Heart left ventricle (tissue), 16 donors: ENCODE measurements at regions not wholly inside any gene's neighbourhood (a gene's known extent, or its start where the extent isn't known, plus 50 kb on each side); places are given as distances from the start of the nearest gene placed in this dataset.
"Not testable (repeated sequence)": the region's sequence is repeated elsewhere in the genome, so short reads cannot be mapped to it uniquely, and the experiment has no call there.

Experiments used
- ATAC-seq, 4 donors: fragments of 200-7000 bp; cut with Tn5 transposase; one replicate each; pipeline ENCODE4 v1.9.1; 2020 to 2022; ENCODE audit warnings: moderate library complexity in 4 of 4, mild to moderate bottlenecking in 3 of 4, moderate number of reproducible peaks in 1 of 4
- DNase-seq, 5 donors: peaks; one replicate each; pipeline ENCODE4 v3.0.0-alpha.2; 2020
- H3K27ac ChIP-seq, 12 donors: fragments of 200-600 bp; sonication (generic) in 4 of 12; one replicate each; pipeline versions ENCODE4 v1.5.0 to v1.8.0; 2016 to 2022; ENCODE audit warnings: mild to moderate bottlenecking in 2 of 12
- H3K27me3 ChIP-seq, 9 donors: fragments of 200-600 bp; sonication (generic) in 2 of 9; one replicate each; pipeline versions ENCODE4 v1.5.1 to v1.8.0; 2016 to 2022; ENCODE audit warnings: mild to moderate bottlenecking in 3 of 9
- H3K36me3 ChIP-seq, 9 donors: fragments of 200-600 bp; sonication (generic) in 2 of 9; one replicate each; pipeline versions ENCODE4 v1.5.0 to v1.8.0; 2018 to 2022; ENCODE audit warnings: mild to moderate bottlenecking in 2 of 9
- H3K4me1 ChIP-seq, 12 donors: fragments of 200-600 bp; sonication (generic) in 4 of 12; one replicate each; pipeline versions ENCODE4 v1.5.0 to v1.8.0; 2016 to 2022; ENCODE audit warnings: mild to moderate bottlenecking in 3 of 12
- H3K4me3 ChIP-seq, 12 donors: fragments of 200-600 bp; sonication (generic) in 4 of 12; one replicate each; pipeline versions ENCODE4 v1.5.0 to v1.8.0; 2017 to 2022; ENCODE audit warnings: mild to moderate bottlenecking in 9 of 12, moderate library complexity in 4 of 12
- H3K9me3 ChIP-seq, 12 donors: fragments of 200-600 bp; sonication (generic) in 4 of 12; one replicate each; pipeline versions ENCODE4 v1.5.0 to v1.8.0; 2016 to 2022; ENCODE audit warnings: mild to moderate bottlenecking in 1 of 12
- POLR2A ChIP-seq, 2 donors: fragments of 450-650 bp; IDR thresholded peaks; one replicate each; pipeline ENCODE4 v1.6.1; 2017; ENCODE audit warnings: antibody characterized with exemption in 2 of 2, mild to moderate bottlenecking in 2 of 2, moderate library complexity in 2 of 2
- WGBS, 4 donors: extraction: QIAGEN DNeasy Blood & Tissue Kit in 2 of 4; methylation state at CpG; one replicate each; pipeline versions ENCODE4 v1.1.5 to v1.1.7; 2013 to 2018; 5-methylcytosine and 5-hydroxymethylcytosine counted together
- intact Hi-C, 10 donors: fragments of 100-400 bp; cut with DNase I; formaldehyde crosslinking; loops; one replicate each; pipeline versions ENCODE4 v1.11.1 to v1.14.2; 2022
- TF ChIP-seq, protein P1 (sequence below), 12 donors: fragments of 200-600 bp; sonication (generic) in 4 of 12; IDR thresholded peaks; one replicate each; pipeline versions ENCODE4 v1.5.0 to v1.8.0; 2018 to 2022; ENCODE audit warnings: antibody characterized with exemption in 12 of 12, mild to moderate bottlenecking in 5 of 12
- donor health status: ischemic (EF 13 %, LVEDD 7.1; RV severe dilation, severe dysfunction).
- donor health status: healthy with polysubstance abuse.
- donor health status: DM: no; HTN: yes; CAD: no.
- donor health status: DM: no; HTN: no; CAD: no.
- donor health status: ischemic (EF 25% LVEDD 6.9; RV normal size, moderate dysfunction).
- donor health status: ischemic (EF 25% LVEDD 5.7; RV mildly dilated, moderate dysfunction).
- donor health status: healthy.
- donor health status: DM: yes; HTN: yes; CAD: no.
- donor health status: ischemic (EF 35%, LVEDD 5.7; RV mildly dilated, moderate dysfunction).
- donor health status: nonischemic (EF 11% LVEDD 7.7; RV severe dilation, severe dysfunction).
- donor health status: DM: yes; HTN: yes; CAD: no.
- donor health status: PGD.
- donor health status: ischemic (EF 29% LVEDD 5.4; RV normal size, mild dysfunction).
- donor health status: nonischemic (EF 23%, LVEDD 6.1; RV moderate dilation, normal function).

DNA sequence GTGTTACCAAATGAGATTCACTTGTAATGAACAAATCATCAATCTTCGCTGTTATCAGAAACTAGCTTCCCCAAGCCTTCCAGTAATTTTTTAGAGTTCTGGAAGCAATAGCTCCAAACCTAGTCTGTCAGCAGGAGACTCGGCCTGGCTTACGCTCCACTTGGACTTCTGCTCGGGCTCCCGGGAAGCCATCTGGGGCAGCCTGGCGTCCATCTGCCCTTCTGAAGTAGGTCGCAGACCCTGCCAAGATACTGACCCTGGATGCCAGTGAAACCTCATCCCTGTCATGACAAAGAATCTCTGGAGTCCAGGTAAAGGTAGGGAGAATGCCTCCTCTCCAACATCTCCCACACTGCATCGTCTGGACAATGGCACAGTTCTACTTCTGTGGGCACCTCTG is 493.8 kb upstream of the ZFP42 start:
- intact Hi-C loops = no loop called here
- TF ChIP-seq, protein P1, sequence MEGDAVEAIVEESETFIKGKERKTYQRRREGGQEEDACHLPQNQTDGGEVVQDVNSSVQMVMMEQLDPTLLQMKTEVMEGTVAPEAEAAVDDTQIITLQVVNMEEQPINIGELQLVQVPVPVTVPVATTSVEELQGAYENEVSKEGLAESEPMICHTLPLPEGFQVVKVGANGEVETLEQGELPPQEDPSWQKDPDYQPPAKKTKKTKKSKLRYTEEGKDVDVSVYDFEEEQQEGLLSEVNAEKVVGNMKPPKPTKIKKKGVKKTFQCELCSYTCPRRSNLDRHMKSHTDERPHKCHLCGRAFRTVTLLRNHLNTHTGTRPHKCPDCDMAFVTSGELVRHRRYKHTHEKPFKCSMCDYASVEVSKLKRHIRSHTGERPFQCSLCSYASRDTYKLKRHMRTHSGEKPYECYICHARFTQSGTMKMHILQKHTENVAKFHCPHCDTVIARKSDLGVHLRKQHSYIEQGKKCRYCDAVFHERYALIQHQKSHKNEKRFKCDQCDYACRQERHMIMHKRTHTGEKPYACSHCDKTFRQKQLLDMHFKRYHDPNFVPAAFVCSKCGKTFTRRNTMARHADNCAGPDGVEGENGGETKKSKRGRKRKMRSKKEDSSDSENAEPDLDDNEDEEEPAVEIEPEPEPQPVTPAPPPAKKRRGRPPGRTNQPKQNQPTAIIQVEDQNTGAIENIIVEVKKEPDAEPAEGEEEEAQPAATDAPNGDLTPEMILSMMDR (IDR thresholded peaks at IDR 0.05) = no peak
- no peak for TF ChIP-seq POLR2A (IDR thresholded peaks at IDR 0.05)
- ATAC-seq = no peak
- 80 to 85% (median 83%) methylated on average over 8 of the region's 8 CpGs for WGBS, 4 donors
- Histone ChIP-seq H3K27ac (no peak overlapping the region), H3K9me3 (no peaks in the 10 kb centered on the region), H3K4me1 (no peaks in the 10 kb centered on the region), H3K4me3 (no peak overlapping the region), H3K27me3 (no peaks in the 10 kb centered on the region), H3K36me3 (no peaks in the 10 kb centered on the region)
- DNase-seq = no peak

DNA sequence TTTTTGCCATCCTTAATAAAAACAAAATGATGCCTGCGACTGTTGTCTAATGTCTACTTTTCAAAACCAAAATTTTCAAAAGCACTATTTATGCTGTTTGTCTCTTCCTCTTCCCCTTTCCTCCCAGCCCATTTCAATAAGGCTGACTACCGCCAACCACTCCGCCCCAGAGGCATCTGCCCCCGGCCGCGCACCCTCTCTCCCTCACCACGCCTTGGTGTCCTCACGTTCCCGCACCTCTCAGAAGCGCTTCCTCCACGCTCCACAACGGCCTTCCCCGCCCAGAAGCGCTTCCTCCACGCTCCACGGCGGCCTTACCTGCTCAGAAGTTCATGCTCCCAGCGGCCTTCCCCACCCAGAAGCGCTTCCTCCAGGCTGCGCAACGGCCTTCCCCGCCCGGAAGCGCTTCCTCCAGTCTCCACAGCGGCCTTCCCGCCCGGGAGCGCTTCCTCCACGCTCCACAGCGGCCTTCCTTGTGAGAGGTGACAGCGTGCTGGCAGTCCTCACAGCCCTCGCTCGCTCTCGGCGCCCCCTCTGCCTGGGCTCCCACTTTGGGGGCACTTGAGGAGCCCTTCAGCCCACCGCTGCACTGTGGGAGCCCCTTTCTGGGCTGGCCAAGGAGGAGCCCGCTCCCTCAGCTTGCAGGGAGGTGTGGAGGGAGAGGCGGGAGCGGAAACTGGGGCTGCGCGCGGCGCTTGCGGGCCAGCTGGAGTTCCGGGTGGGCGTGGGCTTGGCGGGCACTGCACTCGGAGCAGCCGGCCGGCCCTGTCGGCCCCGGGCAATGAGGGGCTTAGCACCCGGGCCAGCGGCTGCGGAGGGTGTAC is 490.4 kb upstream of the ZFP42 start:
- WGBS, 4 donors = 86 to 92% (median 90%) methylated on average over 55 of the region's 55 CpGs
- peak overlapping the region in 3 of 12 donors; percentile 10 to 21 (median 19) for H3K4me3 ChIP-seq
- H3K27me3 ChIP-seq = no peaks in the 10 kb centered on the region
- ATAC-seq (no peak), DNase-seq (no peak)
- no peaks in the 10 kb centered on the region for H3K9me3 ChIP-seq
- H3K27ac ChIP-seq = no peak overlapping the region
- intact Hi-C loops = no loop called here
- no peaks in the 10 kb centered on the region for H3K4me1 ChIP-seq
- TF ChIP-seq POLR2A (IDR thresholded peaks at IDR 0.05) = no peak
- TF ChIP-seq, protein P1 (IDR thresholded peaks at IDR 0.05) = no peak
- no peaks in the 10 kb centered on the region for H3K36me3 ChIP-seq

DNA sequence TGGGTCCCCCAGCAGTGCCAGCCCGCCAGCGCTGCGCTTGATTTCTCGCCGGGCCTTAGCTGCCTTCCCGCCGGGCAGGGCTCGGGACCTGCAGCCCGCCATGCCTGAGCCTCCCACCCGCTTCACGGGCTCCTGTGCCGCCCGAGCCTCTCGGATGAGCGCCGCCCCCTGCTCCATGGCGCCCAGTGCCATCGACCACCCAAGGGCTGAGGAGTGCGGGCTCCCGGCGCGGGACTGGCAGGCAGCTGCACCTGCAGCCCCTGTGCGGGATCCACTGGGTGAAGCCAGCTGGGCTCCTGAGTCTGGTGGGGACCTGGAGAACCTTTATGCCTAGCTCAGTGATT is 489.8 kb upstream of the ZFP42 start:
- H3K9me3 ChIP-seq, H3K4me1 ChIP-seq, intact Hi-C loops, H3K27ac ChIP-seq, H3K36me3 ChIP-seq, DNase-seq, H3K27me3 ChIP-seq, ATAC-seq: not testable (repeated sequence)
- peak overlapping the region in 1 of 12 donors; percentile 10 for H3K4me3 ChIP-seq
- 95 to 98% (median 97%) methylated on average over 18 to 22 of the region's 23 CpGs for WGBS, 4 donors

DNA sequence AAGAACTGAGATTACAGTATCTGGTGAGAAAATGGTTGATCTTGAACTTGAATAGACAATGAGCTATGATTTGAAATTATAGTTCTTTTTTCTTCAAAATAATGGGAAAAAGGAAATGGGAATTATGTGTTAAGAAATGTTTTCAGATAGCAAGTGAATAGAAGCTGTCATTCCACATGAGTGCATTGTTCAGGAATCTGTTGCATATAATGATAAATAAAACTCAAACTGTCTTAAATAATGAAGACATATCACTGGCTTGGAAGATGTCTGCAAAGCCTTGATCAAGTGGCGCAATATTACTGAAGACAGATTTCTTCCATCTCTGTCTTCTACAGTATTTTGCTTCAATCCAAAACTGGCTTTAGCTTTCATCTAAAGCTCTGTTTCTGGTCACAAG is 479.3 kb upstream of the ZFP42 start:
- Histone ChIP-seq H3K27me3 (no peaks in the 10 kb centered on the region), H3K4me3 (no peak overlapping the region), H3K27ac (no peak overlapping the region), H3K36me3 (no peaks in the 10 kb centered on the region), H3K4me1 (no peaks in the 10 kb centered on the region), H3K9me3 (peaks cover 0 to 4% (median 0%) of the 10 kb centered on the region in 12 donors)
- no peak for TF ChIP-seq POLR2A (IDR thresholded peaks at IDR 0.05)
- TF ChIP-seq, protein P1 (IDR thresholded peaks at IDR 0.05) = no peak
- 92 to 98% (median 95%) methylated on average over 1 of the region's 1 CpG for WGBS, 4 donors
- DNase-seq (no peak), ATAC-seq (no peak)
- intact Hi-C loops = no loop called here

DNA sequence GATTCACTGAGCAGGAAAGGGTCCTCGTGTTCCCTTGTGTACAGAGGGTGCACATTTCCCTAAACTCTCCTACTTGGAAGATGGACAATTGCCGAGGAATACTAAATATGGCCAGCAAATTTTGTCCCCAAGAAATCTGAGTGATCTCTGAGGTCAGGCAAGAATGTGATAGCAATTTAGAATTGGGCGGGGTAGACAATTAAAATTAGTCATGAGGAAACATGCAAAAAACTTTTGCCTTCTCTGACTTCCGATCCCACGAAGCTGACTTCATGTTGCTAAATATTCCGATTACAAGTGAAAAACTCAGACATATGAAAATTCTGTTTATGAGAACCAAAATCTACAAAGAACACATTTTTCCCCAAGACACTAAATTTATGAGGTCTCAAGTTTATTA is 453.9 kb upstream of the ZFP42 start:
- no peak for TF ChIP-seq POLR2A (IDR thresholded peaks at IDR 0.05)
- TF ChIP-seq, protein P1 (IDR thresholded peaks at IDR 0.05) = no peak
- H3K9me3 ChIP-seq = no peaks in the 10 kb centered on the region
- no peaks in the 10 kb centered on the region for H3K27me3 ChIP-seq
- H3K4me3 ChIP-seq = no peak overlapping the region
- no peak overlapping the region for H3K27ac ChIP-seq
- intact Hi-C loops = no loop called here
- no peaks in the 10 kb centered on the region for H3K4me1 ChIP-seq
- ATAC-seq (no peak), DNase-seq (no peak)
- H3K36me3 ChIP-seq = no peaks in the 10 kb centered on the region
- 67 to 86% (median 77%) methylated on average over 6 of the region's 6 CpGs for WGBS, 4 donors
